Kidney glomerular epithelial cell (primary cell): ENCODE measurements at regions not wholly inside any gene's neighbourhood (a gene's known extent, or its start where the extent isn't known, plus 50 kb on each side); places are given as distances from the start of the nearest gene placed in this dataset.
"Not testable (repeated sequence)": the region's sequence is repeated elsewhere in the genome, so short reads cannot be mapped to it uniquely, and the experiment has no call there.

Experiments used
- DNase-seq: peaks from one replicate; lab custom pipeline; 2025; lab: John Stamatoyannopoulos, UW

DNA sequence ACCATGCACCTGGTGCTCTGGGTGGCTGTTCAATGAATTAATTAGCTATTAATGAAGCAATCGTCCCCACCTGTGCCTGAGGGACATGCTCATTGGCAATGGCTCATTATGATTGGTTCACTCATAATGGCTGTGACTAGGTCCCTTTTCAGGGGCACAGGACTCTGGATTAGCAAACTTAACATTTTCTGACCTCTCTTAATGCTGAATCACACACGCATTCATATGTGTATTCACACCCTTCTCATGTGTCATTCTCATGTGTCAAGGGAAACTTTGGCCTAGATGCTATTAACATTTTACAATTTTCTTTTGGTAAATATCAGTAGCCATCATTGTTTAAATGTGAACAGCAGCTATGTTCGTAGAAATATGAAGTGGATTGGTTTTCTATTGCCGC, 98.9 kb upstream of the PMAIP1 start:
- DNase-seq: no peak

DNA sequence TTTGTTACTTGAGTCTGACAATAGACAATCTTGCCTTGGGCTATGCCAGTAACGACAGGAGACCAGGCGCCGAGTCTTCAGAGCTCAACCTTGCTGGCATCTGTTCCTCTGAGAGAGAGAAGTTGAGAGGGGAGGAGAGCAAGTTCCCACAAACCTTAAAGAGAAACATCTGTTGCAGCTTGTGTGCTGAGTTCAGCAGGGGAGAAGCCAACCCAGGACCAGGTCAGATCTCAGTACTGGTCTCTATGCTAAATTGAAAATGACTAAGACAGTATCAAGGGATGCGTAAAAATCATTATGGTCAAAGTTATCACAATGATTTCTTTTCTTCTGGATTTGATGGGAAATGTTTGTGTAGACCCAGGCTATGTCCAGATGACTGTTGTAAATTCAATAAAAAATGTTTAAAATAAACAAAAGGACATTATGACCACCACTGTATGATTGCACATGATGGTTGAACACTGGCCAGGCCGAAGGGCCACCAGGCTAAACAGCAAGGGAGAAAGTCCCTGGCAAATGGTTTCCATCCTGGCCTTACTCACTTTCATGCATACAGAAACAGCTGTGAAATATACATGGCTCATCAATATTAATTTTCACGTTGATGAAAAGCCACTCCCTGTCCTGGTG, 100.3 kb upstream of the PMAIP1 start:
- no peak for DNase-seq

DNA sequence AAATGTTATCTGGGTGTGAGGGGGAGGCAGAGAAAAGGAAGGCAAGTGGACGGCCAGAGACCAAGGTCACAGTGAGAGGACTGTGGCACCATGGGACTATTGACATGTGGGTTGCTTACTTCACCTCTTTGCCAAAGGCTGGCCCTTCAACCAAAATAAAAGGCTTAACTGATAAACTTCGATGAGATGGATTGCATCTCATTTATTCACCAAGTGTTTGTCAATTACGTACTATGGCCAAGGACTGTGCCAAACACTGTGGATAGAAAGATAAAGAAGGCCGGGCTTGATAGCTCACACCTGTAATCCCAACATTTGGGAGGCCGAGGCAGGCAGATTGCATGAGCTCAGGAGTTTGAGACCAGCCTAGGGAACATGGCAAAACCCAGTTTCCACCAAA, 98.7 kb upstream of the CCBE1 start:
- DNase-seq: no peak

DNA sequence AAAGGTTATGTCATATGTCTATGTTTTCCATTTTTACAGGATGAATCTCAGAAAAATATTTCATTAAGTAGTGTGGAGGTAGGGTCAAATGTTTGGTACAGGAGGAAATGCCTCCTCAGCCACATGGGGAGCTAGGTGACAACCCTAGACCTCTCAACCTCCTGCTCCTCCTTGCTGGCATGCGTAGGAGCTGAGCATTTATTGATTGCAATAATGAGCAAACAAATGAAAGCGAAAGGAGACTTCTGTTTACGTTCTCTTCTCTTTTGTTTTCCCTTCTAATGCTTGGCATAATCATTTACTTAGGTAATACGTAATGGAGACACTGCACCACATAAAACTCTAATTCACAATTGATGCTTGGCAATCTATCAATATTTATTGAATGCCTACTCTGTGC, 95.1 kb upstream of the CCBE1 start:
- DNase-seq: no peak

DNA sequence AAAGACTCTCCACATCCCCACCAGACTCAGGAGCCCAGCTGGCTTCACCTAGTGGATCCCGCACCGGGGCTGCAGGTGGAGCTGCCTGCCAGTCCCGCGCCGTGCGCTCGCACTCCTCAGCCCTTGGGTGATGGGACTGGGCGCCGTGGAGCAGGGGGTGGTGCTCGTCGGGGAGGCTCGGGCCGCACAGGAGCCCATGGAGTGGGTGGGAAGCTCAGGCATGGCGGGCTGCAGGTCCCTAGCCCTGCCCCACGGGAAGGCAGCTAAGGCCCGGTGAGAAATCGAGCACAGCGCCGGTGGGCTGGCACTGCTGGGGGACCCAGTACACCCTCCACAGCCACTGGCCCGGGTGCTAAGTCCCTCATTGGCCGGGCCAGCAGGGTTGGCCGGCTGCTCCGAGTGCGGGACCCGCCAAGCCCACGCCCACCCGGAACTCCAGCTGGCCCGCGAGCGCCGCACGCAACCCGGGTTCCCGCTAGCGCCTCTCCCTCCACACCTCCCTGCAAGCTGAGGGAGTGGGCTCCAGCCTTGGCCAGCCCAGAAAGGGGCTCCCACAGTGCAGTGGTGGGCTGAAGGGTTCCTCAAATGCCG, 93.2 kb upstream of the CCBE1 start:
- DNase-seq: not testable (repeated sequence)

DNA sequence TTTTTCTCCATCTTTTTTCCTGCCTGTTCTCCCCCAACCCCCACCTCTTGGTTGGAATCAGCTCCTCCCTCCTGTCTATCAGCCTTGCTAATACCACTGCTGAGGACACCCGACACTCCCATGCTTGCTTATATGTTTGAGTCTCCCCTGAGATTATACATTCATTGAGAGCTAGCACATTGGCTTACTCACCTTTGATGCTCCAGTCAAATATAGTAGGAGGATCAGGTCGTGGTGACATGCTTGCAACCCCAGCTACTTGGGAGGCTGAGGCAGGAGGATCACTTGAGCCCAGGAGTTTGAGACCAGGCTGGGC, 91.5 kb upstream of the CCBE1 start:
- DNase-seq: no peak

DNA sequence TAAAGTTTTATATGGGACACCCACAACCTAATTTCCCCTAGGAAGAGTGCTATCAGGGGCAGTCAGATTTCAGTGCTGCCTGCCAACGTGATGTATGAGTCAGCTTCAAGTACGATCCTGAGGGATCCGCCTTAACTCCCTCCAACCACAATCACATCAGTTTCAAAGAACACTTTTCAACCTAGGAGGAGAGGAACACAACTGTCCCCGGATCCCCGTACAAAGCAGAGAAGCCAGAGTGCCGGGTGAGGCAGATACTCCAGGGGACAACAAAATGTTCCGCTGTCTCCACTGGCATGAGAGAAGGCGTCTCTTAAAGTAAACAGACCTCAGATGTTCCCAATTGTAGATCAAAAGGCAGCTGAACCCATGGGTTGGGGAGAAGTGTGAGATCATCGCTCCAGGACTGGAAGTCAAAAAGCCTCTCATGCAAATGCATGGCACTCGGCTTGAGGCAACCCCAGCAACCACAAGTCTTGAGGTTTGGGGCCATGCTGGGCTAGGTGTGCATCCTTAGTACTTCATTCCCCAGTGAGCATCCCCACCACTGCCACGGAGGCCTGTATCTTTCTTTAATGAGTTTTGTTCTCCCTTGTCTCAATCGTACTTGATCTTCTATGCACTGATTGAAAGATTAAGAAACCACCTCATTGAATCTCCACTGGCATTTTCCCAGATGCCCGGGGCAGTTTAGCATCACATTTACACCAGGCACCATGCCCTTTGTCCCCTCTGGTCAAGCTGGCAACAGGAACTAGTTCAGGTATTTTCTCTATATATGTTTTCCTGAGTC, 91.0 kb upstream of the CCBE1 start:
- peak; percentile 28 for DNase-seq

DNA sequence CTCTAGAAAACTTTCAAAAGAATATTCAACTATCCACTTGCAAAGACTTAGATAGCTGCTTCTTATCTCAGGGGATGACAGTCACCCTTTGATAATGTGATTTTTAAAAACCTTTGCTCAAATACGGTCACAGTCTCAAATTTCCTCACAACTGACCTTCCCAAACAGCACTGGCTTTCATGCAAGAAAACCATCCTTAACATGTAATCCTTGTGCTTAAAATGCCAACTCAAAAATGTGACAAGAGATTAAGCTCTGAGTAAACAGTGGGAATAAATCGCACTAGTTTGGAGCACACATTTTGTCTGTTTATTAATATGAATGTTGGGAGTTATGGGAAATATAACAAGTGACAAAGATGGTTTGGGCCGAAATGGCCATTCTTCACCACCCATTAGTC, 87.5 kb upstream of the CCBE1 start:
- no peak for DNase-seq

DNA sequence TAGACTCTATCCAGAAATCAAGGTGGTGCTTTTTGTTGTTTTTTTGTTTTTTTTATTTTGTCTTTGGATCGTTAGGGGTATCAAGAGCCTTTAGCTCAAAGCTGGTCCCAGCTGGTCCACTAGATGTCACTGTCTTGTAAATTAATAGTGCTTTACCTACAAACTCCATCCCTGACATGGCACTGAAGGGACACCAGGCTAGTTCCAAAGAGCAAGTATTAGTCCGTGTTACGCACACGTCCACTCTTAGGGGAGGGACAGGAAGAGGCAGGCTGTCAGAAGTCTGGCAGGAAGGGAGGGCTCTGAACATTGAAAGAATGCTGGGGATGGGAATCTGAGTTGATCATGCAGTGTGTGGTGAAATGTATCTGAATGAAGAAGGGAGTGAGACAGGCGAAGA, 85.9 kb upstream of the CCBE1 start:
- peak; percentile 75 for DNase-seq

DNA sequence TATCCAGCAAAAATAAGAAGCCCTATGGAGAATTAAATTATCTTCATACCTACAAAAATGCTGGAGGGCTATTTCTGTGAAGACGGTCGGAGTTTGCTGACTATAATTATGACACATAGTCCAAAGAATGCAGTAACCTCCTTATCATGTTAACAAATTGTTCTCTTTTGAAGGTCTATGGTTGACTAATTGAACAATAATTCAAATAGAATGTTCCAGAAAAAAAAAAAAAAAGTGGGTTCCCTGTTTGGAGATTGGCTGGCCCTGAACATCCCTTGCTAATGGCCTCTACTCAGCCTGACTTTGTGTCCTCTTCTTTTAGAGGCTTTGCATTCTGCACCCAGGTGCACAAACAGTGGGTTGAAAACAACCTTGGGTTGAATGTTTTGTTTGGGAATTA, 82.8 kb upstream of the CCBE1 start:
- DNase-seq: peak; percentile 85

DNA sequence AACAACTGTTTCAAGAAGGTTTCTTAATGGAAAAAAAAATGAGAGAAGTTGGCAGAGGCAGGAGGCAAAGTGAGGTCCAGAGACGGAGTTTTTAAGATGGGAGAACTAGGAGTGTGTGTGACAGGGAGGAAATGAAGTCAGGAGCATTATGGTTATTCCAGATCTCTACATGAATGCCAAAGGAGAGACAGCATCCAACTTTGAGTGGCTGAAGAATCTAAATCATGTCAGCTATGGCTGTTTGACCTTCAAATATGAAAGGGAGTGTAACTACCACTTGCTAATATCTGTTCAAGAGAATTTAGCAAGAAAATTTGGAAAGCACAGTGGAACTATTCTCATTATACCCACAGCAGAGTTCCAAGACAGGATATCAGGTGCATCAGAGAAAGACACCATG, 81.2 kb upstream of the CCBE1 start:
- no peak for DNase-seq

DNA sequence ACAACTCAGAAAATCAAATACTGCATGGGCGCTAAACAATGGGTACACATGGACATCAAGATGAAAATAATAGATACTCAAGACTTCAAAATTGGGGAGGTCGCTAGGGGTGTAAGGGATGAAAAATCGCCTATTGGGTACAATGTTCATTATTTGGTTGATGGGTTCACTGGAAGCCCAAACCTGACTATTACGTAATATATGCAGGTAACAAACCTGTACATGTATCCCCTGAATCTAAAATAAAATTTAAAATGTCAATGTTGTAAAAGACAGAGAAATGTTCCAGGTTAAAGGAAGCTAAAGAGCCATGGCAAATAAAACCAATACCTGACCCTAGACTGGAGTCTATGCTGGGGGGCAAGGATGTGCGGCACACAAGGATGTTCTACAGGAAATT, 80.4 kb upstream of the CCBE1 start:
- DNase-seq: no peak

DNA sequence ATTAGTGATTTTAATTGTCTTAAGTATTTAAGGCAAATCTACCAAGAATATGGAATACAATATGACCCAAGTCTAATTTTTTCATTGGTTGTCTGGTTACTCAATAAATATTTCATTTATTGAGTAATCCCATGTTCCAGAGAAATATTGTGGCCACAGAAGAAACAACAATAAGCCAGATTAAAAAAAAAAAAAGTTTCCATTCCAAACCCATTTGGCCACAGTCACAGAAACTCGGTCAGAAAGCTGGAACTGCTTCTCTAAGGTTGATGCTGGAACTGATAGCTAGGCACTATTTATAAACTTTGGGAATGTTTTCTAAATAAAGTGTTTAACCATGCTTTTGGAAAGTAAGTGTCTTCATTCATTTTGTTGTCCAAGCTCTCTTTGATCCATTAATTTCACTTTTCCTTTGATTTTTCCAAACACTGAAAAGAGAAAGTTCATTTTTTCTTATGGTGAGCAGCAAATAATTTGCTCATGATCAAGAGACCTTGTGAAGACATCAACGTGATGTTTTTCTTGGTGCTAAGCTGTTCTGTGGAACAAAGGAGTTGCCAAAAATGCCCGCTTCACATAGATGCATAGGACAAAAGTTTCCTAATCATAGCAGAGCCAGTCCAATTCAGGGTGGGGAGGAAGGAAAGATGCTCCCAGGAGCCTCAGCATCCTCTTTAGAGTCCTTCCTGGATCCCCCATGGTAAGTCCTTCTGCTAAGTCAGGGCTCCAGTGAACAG, 72.1 kb upstream of the CCBE1 start:
- no peak for DNase-seq

DNA sequence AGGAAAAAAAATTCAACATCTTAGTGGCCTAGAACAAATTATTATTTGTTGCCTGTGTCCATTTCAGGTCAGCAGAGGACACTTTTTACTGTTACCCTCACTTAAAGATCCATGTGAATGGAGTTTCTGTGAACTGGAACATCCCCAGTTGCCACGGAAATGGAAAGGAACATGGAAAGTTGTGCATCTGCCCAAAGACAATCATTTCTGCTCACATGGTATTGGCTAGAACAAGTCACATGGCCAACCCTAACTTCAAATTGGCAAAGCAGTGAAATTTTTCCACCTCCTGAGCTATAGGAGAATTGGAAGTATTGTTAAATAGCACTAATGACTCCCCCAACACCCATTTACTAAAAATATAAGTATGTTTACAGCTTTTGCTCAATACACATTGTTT, 71.2 kb upstream of the CCBE1 start:
- no peak for DNase-seq

DNA sequence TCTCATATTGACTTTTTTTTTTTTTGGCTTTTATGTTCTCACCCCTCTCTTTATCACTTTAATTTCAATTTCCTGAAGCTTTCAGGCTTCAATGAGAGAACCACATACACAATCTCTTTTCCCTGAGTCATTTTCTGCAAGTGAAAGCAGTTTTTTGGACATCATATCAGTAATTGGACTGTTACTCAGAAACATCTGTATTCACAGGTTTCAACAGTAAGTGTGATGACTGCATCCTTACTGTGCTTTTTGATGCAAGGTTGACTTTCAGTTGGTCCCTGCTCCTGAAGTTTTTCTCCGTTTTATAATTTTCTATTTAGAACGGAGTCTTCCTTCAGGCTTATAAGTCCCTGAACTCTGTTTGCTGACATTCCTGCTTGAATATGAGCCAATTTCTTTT, 70.5 kb upstream of the CCBE1 start:
- no peak for DNase-seq

DNA sequence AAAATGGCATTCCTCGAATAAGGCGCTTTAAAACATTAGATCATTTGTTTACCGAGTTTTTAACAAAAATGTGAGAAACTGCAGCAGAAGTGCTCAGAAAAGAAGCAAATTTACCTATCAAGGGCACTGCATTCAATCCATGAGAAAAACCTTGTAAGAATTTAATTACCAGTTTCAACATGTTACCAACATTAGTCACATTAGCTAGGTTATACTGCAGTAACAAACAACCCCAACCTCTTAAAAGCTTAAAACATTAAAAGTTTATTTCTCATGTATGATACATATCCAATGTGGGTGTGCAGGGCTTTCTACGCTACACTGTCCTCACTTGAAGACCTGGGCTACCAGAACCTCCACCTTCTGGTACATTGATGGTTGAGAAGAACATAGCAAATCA, 68.1 kb upstream of the CCBE1 start:
- DNase-seq: no peak

DNA sequence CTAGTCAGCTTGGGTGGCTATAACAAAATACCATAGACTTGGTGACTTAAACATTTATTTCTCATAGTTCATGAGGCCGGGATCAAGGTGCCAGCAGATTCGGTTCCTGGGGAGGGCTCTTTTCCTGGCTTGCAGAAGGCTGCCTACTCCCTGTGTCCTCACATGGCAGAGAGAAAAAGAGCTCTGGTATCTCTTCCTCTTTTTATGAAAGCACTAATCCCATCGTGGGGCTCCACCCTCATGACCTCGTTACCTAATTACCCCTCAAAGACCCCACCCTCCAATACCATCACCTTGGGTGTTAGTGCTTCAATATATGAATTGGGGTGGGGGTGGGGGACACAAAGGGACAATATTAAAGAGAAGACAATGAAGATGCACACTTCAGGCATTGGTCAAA, 67.1 kb upstream of the CCBE1 start:
- no peak for DNase-seq

DNA sequence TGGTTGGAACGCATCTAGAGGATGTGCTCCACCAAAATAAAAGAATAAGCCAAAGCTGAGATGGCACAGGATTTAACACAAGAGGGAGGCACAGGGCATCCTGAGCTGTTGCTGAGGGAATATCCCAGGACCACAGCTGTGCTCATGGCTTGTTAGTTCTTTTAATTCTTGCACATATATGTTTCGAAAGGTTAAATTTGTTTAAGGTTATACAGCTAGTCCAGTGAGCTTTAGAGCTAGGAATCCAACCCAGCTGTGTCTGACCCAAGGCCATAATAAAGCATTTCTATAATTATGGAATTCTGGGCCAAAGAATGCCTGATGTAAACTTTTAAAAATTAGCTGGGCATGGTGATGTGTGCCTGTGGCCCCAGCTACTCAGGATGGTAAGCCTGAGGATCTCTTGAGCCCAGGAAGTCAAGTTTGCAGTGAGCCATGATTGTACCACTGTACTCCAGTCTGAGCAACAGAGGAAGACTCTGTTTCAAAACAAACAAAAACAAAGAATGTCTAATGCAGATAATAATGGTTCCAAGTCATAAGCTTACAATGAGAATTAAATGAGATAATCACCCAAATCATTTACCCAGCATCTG, 66.4 kb upstream of the CCBE1 start:
- DNase-seq: no peak

DNA sequence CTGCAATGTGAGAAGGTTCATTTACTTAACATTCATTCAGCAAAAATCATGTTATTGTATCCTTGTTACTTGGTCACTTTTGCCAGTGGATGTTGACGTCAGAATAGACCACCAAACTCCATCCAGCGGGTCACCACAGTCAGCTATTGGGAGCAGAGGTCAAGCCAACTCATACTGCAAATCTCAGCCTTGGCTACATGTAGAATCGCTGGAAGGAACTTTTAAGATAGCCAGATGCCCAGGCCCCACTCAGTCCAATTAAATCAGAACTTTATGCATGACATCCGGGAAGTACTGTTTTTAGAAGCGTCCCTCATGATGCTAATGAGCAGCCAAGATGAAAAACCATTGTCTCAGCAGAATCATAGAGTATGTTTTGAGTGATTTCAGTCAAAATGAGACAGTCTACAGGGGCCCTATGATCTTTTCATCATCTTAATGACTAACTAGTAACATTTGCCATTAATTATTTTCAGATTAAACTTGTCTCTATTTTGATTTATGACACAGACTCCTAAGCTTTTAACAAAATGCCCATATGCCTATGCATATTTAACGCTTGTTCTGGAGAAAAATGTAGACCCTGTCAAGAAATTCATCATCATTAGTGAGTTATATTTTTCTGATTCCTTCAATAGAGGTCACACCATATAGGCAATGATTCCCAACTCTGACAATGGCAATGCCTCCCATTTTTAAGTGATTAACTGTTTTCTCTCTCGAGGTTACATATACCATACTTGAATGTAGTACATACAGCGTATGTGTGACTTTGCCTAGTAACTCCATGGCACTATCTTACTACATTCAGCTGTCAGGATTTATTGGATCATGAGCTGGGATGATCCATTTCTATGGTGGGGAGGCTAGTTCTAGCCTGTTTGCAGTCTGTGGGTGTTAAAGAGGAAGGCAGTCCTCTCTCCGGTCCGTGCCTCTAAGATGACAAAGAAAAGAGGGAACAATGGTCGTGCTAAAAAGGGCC, 63.7 kb upstream of the CCBE1 start:
- no peak for DNase-seq

DNA sequence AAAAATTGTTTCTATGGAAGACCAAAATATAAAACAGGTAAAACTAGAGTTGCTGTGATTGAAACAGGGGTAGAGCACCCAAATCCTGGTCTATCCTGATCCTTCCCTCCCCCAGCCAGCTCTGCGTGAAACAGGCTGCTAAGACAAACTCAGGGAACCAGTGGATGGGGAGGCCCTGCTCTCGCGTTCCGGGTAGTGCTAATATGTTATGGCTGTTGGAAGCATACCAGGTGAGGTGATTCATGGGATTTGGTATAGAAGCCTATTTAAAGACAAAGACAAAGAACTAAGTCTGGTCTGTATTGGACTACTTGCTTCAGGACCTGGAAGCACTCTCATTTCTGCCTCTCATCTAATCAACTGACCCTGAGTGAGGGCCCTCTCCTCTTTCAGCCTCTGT, 63.0 kb upstream of the CCBE1 start:
- no peak for DNase-seq

DNA sequence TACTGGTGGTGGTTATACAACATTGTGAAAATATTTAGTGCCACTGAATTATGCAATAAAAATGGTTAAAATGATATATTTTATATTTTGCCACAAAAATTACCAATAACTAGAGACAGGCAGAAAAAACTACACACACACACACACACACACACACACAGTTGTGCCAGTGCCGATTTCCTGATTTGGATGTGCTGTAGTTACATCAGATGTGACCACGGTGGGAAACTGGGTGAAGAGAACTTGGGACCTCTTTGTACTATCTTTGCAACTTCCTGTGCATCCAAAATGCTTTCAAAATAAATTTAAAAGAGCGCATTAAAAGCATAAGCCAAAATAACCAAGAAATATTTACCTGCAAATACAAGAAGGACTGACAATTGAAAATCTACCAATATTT, 61.6 kb upstream of the CCBE1 start:
- no peak for DNase-seq

DNA sequence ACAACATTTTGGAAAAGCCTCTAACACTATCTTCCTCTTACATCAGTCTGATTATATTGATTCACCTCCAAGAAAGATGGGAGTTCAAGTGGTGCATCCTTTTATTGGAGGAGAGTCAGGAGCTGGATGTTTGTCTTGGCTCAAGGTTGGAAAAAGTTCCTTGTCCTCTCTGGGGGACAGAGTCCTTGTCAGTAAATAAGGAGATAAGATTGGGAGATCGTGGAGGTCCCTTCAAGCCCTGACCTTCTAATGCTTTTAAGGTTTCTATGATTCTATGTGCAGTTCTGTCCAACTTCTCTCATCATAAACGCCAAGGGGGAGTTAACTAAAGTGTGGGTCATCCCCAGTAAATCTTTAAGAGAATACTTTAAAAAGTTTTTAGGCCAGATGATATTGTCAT, 60.9 kb upstream of the CCBE1 start:
- DNase-seq: no peak
